GM23248 (cell line): ENCODE measurements at regions not wholly inside any gene's neighbourhood (a gene's known extent, or its start where the extent isn't known, plus 50 kb on each side); places are given as distances from the start of the nearest gene placed in this dataset.

Source experiments
- DNase-seq: peaks from one replicate; pipeline ENCODE4 v3.0.0-alpha.2; 2015
- H2AFZ ChIP-seq: fragments of 200-600 bp; sonication (generic); 2 replicates; pipeline ENCODE4 v1.6.1; 2016; ENCODE audit warnings: antibody characterized with exemption
- H3F3A ChIP-seq: fragments of 200-600 bp; sonication (generic); 2 replicates; pipeline ENCODE4 v1.6.1; 2016; ENCODE audit warnings: mild to moderate bottlenecking, antibody characterized with exemption, mixed run types; ENCODE audit not compliant: insufficient read depth
- H3K27ac ChIP-seq: fragments of 200-600 bp; sonication (generic); 2 replicates; pipeline ENCODE4 v1.5.1; 2016; ENCODE audit warnings: mild to moderate bottlenecking
- H3K27me3 ChIP-seq: fragments of 200-600 bp; sonication (generic); replicated peaks from 2 replicates; pipeline ENCODE4 v1.6.1; 2016; ENCODE audit warnings: mild to moderate bottlenecking; ENCODE audit not compliant: insufficient read depth
- H3K36me3 ChIP-seq: fragments of 200-600 bp; sonication (generic); 2 replicates; pipeline ENCODE4 v1.6.1; 2016; ENCODE audit warnings: low read depth, mild to moderate bottlenecking
- H3K4me1 ChIP-seq: fragments of 200-600 bp; sonication (generic); 2 replicates; pipeline ENCODE4 v1.6.1; 2016; ENCODE audit warnings: mild to moderate bottlenecking; ENCODE audit not compliant: insufficient read depth
- H3K4me2 ChIP-seq: fragments of 200-600 bp; sonication (generic); one replicate; pipeline ENCODE4 v1.6.1; 2016; ENCODE audit warnings: mild to moderate bottlenecking; ENCODE audit not compliant: unreplicated experiment
- H3K4me3 ChIP-seq: fragments of 200-600 bp; sonication (generic); 2 replicates; pipeline ENCODE4 v1.5.1; 2016; ENCODE audit warnings: mild to moderate bottlenecking
- H3K79me2 ChIP-seq: fragments of 200-600 bp; sonication (generic); 2 replicates; pipeline ENCODE4 v1.6.1; 2016; ENCODE audit warnings: mild to moderate bottlenecking; ENCODE audit not compliant: insufficient read depth
- H3K9ac ChIP-seq: fragments of 200-600 bp; sonication (generic); 2 replicates; pipeline ENCODE4 v1.6.1; 2016; ENCODE audit warnings: mild to moderate bottlenecking
- H3K9me2 ChIP-seq: fragments of 200-600 bp; sonication (generic); 2 replicates; pipeline ENCODE4 v1.6.1; 2016; ENCODE audit warnings: mixed run types, mild to moderate bottlenecking, moderate library complexity; ENCODE audit not compliant: insufficient read depth
- H3K9me3 ChIP-seq: fragments of 200-600 bp; sonication (generic); one replicate; pipeline ENCODE4 v1.6.1; 2017; ENCODE audit warnings: low read depth
- H4K20me1 ChIP-seq: fragments of 200-600 bp; sonication (generic); 2 replicates; pipeline ENCODE4 v1.6.0; 2016; ENCODE audit not compliant: insufficient read depth
- EZH2 ChIP-seq: fragments of 200-600 bp; sonication (generic); IDR thresholded peaks from 2 replicates; pipeline ENCODE4 v1.6.1; 2018; ENCODE audit warnings: antibody characterized with exemption, mild to moderate bottlenecking; ENCODE audit not compliant: insufficient read depth, poor library complexity, severe bottlenecking
- EZH2phosphoT487 ChIP-seq: fragments of 200-600 bp; sonication (generic); IDR thresholded peaks from 2 replicates; pipeline ENCODE4 v1.6.1; 2018; ENCODE audit warnings: antibody characterized with exemption, moderate library complexity, mild to moderate bottlenecking, low read depth; ENCODE audit not compliant: insufficient read depth
- WGBS, 2 experiments: methylation state at CpG; one replicate each; pipeline ENCODE4 v1.1.6; 2015 to 2017; ENCODE audit warnings: low lambda C conversion rate in 2 of 2, low coverage in 1 of 2; ENCODE audit errors: missing lambda C conversion rate in 2 of 2; 5-methylcytosine and 5-hydroxymethylcytosine counted together
- in situ Hi-C: fragments of 300-500 bp; cut with MboI; formaldehyde crosslinking; loops from 2 replicates; pipeline ENCODE4 v1.15.0; 2020

- H3K4me3 ChIP-seq, result no peak overlapping the region
- no peak for TF ChIP-seq EZH2
- TF ChIP-seq EZH2phosphoT487, result no peak
- no peak overlapping the region for H3K4me2 ChIP-seq
- no peaks in the 10 kb centered on the region for H4K20me1 ChIP-seq
- H3K27ac ChIP-seq, result no peak overlapping the region
- DNase-seq, result peak; percentile 35
- H3K27me3 ChIP-seq, result no peaks in the 10 kb centered on the region
- in situ Hi-C loops, result no loop called here
- H3K9me3 ChIP-seq, result no peaks in the 10 kb centered on the region
- no peaks in the 10 kb centered on the region for H3K79me2 ChIP-seq
- 59 to 70% methylated on average over 2 of the region's 2 CpGs for whole genome bisulfite sequencing, 2 experiments
- no peaks in the 10 kb centered on the region for H3K4me1 ChIP-seq
- H3K9ac ChIP-seq, result no peak overlapping the region
- H3F3A ChIP-seq, result no peaks in the 10 kb centered on the region
- H3K9me2 ChIP-seq, result no peaks in the 10 kb centered on the region
- no peak overlapping the region for H2AFZ ChIP-seq
- no peaks in the 10 kb centered on the region for H3K36me3 ChIP-seq
Observed at GRCh38 chr17:62178579-62178978, 113.5 kb upstream of the MED13 start.

GRCh38 chr17:62172492-62173291 lies 107.6 kb upstream of the MED13 start:
- TF ChIP-seq EZH2phosphoT487 (no peak), EZH2 (no peak)
- H3K9me3 ChIP-seq, result no peaks in the 10 kb centered on the region
- H4K20me1 ChIP-seq, result no peaks in the 10 kb centered on the region
- DNase-seq, result peak; percentile 14
- no peaks in the 10 kb centered on the region for H3F3A ChIP-seq
- no peak overlapping the region for H3K9ac ChIP-seq
- H3K4me1 ChIP-seq, result peaks cover 7% of the 10 kb centered on the region; the same call in 1 of the 2 replicates
- 81 to 82% methylated on average over 18 of the region's 18 CpGs for WGBS, 2 experiments
- no peaks in the 10 kb centered on the region for H3K27me3 ChIP-seq
- no peak overlapping the region for H3K4me3 ChIP-seq
- no peaks in the 10 kb centered on the region for H3K9me2 ChIP-seq
- no peak overlapping the region for H3K4me2 ChIP-seq
- H3K36me3 ChIP-seq, result no peaks in the 10 kb centered on the region
- H3K79me2 ChIP-seq, result no peaks in the 10 kb centered on the region
- no peak overlapping the region for H3K27ac ChIP-seq
- in situ Hi-C loops, result no loop called here
- H2AFZ ChIP-seq, result no peak overlapping the region

- Histone ChIP-seq H3K9ac (no peak overlapping the region), H2AFZ (no peak overlapping the region), H3K4me1 (peaks cover 7% of the 10 kb centered on the region; the same call in 1 of the 2 replicates), H3K9me3 (no peaks in the 10 kb centered on the region), H3K27ac (no peak overlapping the region), H3F3A (no peaks in the 10 kb centered on the region), H3K36me3 (no peaks in the 10 kb centered on the region), H3K27me3 (no peaks in the 10 kb centered on the region), H3K79me2 (no peaks in the 10 kb centered on the region), H4K20me1 (no peaks in the 10 kb centered on the region), H3K9me2 (no peaks in the 10 kb centered on the region), H3K4me3 (no peak overlapping the region), H3K4me2 (no peak overlapping the region)
- in situ Hi-C loops, result no loop called here
- no peak for DNase-seq
- no peak for TF ChIP-seq EZH2
- TF ChIP-seq EZH2phosphoT487, result no peak
- 65 to 76% methylated on average over 2 of the region's 2 CpGs for WGBS, 2 experiments
Observed at GRCh38 chr17:62167076-62167475, 102.0 kb upstream of the MED13 start.

- no peaks in the 10 kb centered on the region for H3K79me2 ChIP-seq
- H3K9me2 ChIP-seq, result no peaks in the 10 kb centered on the region
- no peak overlapping the region for H2AFZ ChIP-seq
- H3K4me3 ChIP-seq, result no peak overlapping the region
- in situ Hi-C loops, result no loop called here
- DNase-seq, result no peak
- TF ChIP-seq EZH2phosphoT487, result no peak
- no peak overlapping the region for H3K4me2 ChIP-seq
- H3K27ac ChIP-seq, result no peak overlapping the region
- no peak overlapping the region for H3K9ac ChIP-seq
- no peaks in the 10 kb centered on the region for H3F3A ChIP-seq
- H4K20me1 ChIP-seq, result no peaks in the 10 kb centered on the region
- no peaks in the 10 kb centered on the region for H3K4me1 ChIP-seq
- WGBS, 2 experiments, result 15 to 16% methylated on average over 3 of the region's 3 CpGs
- H3K27me3 ChIP-seq, result 0 out of 2 replicates have a peak, but pooled peaks cover 4% of the 10 kb centered on the region
- no peaks in the 10 kb centered on the region for H3K36me3 ChIP-seq
- no peaks in the 10 kb centered on the region for H3K9me3 ChIP-seq
Observed at GRCh38 chr17:62164747-62165722, 100.0 kb upstream of the MED13 start.
